ENCODE measurements at regions not wholly inside any gene's neighbourhood (a gene's known extent, or its start where the extent isn't known, plus 50 kb on each side); places are given as distances from the start of the nearest gene placed in this dataset.

DNA sequence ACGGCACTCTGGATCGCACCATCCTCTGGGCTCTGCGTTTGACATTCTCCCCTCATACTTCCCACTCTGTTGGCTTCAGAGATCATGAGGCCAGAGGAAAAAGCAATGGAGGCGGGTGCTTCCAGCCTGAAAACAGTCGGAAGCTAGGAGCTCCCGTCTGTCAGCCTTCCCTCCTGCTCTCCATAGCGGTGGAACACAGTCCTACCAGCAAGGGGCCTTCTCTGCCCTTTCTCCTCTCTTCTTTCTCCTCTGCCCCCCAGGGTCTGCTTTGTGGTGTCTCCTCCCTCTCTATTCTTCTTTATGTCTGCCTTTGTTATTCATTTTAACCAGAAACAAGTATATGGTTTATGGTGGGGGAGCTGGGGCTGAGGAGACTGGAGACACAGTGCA, 152.5 kb upstream of the NFIB start:
- no peak for DNase-seq

DNA sequence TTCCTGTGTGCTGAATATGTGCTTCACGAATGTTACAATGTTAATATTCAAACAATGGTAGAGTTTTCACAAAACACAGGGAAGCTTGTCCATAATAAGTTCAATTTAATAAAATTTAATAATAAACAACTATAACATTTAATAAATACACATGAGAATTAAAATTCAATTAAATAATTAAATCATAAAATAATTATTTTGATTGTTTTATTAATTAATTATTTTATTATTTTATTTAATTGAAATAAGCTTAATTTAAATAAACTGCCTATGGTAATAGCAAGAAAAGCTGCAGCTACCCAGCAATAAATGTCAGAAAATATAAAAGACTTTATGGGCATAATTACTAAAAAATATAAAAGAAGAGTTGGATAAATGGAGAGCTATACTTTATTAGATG, 149.0 kb upstream of the NFIB start:
- DNase-seq, result no peak

DNA sequence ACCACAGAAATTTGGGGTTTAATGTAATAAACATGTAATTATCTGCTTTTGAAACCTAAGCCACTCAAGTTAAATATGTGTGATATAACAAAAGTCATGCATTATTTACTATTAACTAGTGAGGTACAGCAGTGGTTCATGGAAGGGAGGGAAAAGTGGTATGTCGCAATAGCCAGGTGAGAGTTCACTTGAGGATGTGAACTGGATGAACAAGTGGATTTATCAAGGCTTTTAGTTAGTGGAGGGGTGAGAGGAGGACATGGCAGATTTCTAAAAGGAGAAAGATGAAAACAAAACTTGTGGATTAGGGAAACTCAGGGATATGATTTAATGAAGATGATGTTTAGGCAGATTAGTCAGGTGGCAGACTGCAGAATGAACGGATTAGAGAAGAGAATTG, 141.3 kb upstream of the NFIB start:
- no peak for DNase-seq

DNA sequence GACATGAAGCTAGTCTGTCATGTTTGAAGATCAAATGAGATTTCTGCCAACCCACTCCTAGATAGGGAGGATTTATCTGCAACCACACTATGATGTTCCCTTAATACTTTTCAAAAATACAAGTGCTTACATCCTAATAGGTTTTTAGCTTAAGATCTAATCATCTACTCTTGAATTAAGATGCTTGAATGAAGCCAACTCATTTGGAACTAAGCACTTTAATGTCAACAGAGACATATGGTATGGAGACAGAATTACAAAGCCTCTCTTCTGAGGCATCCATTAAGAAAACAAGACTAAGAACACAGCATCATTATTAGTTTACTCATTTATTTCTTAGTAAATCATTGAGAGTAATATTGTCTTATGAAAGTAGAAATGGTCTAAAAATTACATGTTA, 139.3 kb upstream of the NFIB start:
- DNase-seq, result no peak

DNA sequence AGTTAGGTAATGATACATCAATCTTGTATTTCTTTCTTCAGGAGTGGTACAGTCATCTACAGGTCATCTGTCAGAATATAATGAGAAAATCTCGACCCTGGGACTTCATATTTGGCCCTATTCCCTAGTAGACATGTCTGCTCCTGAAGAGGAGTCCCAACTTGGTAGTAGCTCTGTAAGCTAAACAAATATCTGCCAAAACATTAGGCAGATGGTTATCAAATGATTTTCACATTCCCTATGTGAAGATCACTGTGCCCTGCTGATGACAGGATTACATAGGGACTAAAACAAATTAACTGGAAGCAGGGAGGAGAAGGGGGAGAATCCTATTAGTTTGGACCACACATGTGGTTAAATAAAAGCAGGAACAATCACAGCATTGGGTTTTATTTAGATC, 138.6 kb upstream of the NFIB start:
- DNase-seq, result no peak

DNA sequence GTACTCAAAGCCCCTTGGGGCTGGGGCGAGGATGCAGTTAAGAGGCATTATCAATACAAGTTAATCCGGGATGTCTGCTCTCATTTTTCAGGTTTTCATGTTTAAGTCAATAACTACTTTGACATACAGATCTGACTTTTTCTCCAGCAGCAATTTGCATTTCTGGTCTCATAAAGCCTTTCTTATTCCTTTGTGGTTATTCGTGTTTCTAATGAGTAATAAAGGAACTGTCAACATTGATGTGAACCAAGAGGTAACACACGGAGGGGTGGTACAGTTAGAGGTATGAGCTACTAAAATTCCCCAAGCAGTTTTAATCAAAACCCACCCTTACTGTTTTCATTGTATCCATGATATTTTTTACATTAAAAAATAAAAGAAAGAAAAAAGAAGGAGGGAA, 138.0 kb upstream of the NFIB start:
- no peak for DNase-seq

DNA sequence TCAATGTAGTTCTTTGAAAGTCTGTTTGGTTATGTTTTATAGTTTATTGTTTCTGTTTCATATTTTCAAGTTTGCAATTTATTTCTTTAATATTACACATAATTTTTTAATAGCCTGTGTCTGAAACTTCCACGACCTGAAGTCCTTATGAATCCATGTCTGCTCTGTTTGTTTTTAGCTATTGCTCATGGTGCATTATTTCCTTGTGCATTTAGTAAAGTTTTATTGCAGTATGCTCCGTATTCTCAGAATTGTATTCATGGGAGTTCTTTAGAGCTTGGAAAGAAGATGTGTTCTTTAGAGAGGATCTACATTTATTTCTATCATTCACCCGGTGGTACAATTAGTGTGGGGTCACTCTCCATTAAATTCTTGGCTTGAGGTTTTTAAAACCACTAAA, 133.2 kb upstream of the NFIB start:
- DNase-seq, result no peak

DNA sequence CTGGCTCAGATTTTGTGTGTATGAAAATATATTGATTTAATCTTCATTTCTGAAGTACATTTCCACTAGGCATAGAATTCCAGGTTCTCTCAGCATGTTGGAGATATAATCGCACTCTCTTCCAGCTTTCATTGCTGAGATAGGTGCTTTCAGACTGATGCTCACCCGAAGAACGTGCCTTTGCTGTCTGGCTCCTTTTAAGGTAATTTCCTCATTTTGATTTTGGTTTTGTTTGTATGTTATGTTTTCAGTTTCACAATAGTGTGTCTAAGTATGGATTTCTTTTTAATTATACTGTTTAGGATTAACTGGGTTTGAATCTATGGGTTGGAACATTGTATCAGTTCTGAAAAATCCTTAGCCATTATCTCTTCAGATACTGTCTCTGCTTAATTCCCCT, 132.0 kb upstream of the NFIB start:
- no peak for DNase-seq

DNA sequence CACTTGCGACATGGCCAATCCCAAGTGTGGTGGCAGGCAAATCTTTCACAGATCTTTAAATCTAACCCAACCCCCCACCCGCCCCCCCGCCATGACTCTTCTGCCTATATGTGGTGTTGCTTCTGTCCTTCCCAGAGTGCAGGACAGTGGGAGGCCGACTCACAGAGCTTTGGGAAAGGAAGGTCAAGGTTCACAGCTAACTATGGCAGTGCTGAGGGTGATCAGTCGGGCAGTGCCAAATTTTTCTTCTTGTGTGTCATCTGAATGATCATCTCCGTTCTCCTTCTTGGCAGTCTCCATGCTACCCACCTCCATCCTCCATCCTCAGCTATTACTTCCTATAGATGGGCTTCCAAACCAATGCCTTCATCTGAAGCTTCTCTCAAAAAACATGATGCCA, 129.0 kb upstream of the NFIB start:
- DNase-seq, result no peak

DNA sequence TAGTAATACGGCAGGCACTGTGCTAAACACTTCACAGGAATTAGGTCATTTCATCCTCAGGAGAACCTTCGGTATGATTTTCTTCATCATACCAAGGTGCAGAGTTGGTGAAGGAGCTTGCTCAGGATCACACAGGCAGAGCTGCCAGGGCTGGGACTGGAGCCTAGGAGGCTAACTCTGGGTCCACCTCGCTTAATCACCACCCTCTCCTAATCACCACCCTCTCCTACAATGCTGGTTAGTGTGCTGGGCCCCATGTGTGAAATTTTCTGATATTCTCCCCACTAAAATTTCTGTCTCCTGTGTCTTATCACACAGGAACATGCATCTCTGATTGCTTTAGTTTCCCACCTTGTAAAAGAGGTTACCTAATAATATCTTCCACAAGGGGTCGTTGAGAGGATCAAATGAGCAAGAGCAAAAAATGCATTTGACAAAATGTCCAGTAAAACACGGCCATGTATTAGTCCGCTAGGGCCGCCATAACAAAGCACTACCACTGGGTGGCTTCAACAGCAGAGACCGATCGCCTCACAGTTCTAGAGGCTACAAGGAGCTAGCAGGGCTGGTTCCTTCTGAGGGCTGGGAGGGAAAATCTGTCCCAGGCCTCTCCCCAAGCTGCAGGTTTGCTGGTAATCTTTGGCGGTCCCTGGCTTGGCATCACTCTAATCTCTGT, 128.2 kb upstream of the NFIB start:
- DNase-seq, result no peak

DNA sequence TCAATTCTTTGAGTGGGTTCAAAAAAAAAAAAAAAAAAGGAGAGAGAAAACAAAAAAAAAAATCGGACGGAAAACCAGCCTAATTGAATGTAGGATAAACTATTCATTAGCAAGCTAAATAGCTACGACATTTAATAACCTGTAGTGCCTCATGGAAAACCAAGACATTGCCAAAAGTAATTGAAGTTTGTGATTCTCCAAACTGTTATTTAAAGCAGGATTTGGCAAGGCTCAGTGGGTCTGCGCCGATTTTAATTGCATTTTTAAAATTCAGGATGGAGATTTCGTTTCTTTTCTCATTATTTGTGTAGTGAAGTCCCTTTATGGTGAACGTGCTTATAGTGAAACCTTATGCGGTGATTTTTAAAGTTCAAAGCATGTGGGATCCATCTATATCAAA, 127.2 kb upstream of the NFIB start:
- no peak for DNase-seq

DNA sequence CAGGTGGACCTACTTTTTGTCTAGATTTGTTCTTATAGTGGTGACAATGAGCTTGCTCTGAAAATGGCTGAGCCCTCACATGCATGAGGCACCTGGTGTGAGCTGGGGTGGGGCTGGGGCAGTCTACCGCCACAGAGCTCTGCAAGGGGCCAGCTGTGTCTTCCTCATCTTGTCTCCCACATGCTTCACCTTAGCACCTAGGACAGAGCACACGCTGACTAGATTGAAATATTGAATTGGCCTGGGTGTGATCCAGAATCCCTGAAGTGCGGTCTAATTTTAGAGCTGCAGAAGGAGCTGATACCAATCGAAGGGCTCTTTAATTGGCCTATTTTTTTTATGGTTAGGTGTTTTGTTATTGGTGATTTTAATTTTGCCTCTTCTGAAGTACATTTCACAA, 126.1 kb upstream of the NFIB start:
- no peak for DNase-seq

DNA sequence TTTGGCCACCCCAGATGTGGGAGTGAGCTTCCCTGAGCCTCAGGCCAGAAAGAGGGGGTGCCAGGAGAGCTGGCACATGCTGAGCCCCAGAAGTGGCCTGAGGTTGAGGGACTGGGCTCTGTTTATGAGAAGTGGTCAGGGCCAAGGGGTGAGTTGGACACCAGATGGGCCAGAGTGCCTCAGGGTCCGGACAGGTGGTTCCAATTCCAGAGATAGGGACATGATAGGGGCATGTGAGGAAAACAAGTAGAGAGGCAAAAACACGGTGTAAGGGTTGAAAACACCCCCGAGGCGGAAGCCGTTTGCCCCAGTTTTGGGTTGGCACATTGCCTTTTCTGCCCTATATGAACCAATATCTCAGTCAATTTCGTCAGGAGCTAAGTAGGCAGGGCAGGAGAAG, 125.6 kb upstream of the NFIB start:
- no peak for DNase-seq

DNA sequence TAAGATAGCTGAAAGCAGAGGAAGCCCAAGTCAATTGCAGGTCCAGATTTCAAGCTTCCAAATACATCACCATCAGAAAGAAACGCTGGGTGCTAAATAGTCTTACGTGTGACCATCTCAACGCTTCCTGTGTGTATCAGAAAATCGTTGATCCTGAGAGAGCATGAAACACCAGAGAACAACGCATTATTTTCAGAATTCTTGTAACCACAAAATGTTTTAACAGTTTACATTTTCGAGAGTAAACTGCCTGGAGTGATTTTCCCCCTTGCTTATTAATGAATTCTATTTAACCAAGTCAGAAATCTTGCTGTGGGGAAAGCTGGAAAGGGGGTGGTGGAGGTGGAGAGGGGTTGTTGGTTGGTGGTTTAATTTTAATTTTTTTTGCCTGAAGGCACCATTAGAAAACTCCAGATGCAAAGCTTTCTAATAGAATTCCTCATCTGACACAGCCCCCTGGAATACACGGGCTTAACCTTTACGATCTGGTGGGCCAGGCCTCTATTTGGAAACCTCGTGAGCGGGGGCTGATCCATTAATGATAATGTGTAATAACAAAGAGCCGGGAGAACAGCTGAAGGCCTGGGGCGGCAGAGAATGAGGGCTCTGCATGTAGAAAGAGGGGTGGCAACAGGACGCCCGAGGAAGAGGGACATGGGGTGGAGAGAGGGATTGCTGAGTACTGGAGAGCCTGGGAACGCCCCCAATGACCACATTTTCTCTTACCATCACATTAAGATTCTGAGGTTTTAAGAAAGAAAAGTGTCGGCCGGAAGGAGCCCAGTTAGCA, 124.5 kb upstream of the NFIB start:
- DNase-seq, result no peak

DNA sequence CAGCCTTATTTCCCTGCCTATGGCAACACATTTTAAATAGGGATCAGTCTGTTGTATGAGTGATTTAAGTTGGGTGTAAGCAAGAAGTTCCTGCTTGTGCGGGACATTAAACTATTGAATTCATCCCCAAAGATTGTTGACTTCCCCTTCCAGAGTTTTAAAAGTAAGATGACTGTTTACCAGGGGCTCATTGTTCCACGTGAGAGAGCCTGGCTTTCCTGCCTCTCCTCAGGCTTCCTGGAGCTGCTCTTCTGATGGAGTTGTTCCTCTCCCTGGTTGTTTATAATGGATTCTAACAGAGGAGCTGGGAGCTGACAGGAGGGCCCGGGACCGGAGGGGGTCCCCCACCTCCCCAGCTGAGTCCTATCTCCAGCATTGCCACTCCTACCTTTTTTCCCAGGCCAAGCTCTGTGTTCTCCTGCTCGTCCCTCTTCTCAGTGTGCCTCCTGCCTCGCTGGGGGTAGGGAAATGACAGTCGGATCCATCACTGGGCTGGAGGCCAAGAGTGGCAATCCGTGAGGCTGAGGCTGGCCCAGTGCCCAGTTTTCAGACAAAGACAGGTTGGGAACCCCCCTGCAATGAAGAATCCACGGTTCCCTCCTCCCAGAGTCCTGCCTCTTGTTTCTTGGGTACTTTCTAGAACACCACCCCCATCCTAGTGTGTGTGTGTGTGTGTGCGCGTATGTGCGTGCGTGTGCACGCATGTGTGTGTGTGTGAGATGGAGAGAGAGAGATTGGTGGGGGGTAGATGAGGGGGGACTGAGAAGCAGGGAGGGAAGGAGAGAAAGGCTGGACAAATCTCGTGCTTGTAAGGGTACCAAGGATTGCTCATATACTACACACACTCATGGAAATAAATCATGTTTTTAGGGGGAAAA, 123.7 kb upstream of the NFIB start:
- DNase-seq, result no peak

DNA sequence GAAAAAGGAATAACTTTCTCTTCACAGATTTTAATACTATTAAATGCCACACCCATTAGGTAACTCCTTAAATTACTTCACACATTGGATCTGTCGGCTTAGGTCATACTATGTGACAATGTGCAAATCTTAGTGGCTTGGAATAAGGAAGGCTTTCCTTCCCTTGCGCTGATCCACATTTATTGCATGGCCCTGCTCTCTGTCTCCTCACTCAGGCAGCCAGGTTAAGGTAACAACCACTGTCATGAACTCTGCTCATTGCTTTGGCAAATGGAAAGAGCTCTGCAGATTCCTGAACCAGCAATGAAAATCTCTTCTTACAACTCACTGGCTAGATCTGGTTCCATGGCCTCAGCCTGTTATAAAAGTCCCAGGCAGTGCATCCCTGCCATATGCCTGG, 121.9 kb upstream of the NFIB start:
- no peak for DNase-seq

DNA sequence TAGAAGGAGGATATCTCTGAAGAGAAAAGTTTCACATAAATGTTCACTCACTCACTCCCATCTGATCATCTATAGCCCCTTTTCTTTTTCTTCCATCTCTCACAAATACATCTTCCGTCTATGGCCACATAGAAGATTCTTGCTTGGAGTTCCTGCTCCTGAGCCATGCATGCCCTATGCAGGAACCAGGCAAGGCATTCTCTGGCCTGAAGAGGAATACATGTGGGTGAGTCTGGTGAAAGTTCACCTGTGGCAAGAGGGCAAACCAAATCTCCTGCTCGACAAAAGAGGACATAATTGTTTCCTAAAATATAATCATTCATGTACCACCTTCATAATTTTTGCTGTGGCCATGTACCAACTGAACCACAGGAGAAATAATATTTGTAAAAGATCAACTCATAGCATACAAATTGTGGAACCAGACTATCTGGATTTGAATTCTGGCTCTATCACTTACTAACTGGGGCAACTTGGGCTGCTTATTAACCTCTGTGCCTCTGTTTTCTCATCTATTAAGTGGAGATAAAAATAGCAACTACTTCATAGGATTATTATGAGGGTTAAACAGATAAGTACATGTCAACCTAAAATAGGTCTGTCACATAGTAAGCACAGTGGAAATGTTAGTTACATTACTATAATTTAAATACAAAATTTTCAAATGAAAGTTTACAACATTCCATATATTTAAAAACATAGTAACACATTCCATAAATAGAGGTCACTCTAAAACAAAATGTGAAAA, 121.2 kb upstream of the NFIB start:
- no peak for DNase-seq

DNA sequence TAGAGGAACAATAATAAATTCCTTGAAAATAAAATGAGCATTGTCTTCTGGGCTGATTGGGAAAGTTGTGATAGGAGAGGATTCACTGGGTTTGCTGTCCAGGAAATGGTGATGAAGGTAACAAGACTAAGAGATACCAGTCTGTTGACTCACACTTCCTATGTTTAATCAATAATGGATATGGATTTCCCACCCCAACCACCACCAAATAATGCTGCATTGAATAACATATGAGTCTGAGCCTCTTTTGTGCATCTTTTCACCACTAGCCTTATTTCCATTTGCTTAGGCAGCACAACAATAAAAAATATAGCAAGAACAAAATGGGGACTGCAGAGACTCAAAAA, 120.2 kb upstream of the NFIB start:
- DNase-seq, result no peak

DNA sequence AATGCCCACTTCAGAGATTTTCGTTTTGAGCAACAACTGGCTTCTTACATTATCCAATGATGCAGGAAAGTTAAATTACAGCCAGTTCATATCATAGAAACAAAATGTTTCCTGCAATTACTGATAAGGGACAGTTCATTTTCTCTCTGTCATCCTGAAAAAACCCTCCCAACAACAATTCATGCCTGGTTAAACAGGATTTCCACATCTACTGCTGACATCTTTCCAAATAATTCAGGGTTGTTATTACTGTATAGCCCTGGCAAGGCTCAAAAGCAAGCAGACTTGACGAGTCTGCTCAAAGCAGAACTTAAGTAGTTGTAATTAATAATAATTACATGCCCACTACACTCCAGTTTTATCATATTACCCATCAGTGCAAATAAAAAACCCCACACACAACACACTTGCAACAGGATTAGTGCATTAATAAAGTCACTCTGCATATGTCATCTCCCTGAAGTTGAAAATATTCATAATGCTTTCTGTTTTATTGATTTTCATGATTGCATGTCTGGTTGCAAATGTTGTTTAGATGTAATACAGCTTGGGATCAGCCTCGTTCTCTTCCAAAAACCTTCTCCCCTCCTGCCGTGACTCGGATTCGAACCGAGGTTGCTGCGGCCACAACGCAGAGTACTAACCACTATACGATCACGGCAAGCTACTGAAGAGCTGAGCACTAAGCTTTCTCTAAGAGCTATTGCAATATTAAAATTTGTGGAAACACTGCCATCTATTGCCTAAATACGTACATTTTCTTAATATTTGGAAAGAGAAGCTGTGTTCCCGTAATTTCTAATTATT, 119.6 kb upstream of the NFIB start:
- DNase-seq, result peak; percentile 39 to 80

DNA sequence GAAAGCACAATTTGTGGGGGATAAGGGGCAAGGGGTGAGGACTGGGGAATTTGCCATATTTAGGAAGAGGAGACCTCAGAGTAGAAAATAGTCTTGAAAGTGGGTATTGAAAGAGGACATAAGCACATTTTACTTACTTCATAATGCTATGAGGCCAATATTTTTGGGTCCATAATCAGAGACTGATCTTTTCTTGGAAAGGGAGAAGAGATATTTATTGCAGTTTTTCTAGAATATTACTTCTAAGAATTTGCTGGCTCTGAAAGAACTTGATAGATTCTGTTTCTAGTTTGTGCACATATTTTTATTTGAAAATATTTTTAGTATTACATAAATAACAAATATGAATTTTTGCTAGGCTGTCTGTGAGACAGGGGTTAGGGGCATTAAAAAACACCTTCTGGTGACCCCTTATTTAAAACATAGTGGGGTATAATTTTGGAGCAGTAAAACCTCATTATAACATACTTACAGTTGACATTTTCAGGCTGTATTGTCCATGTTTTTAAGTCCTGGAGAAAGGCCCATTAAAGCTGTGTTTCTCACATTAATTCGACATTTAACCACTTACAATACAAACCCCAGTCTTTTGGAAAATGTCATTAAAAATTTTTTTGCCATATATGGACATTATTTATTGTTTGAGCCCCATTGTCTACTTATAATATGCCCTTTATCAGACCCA, 118.9 kb upstream of the NFIB start:
- no peak for DNase-seq

DNA sequence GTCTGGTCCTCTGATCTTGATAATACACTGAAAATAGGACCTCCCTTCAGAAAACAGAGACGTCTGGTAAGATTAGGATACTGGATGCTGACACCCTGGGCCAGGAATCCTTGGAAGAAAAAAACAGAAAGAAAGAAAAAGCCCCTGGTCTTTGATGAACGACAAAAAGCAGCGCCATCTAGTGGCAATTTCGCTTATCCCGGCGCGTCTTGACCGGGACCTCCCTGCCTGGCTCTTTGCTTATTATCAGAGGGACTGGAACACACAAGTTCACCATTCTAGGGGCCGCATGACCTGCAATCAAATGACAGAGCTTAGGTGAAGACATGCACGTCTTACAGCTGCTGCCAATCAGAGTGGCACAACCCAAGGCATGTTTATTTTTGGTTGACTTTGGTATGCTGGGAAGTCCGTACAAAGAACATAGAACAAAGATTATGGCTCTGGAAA, 114.9 kb upstream of the NFIB start:
- peak; percentile 64 to 69 for DNase-seq

DNA sequence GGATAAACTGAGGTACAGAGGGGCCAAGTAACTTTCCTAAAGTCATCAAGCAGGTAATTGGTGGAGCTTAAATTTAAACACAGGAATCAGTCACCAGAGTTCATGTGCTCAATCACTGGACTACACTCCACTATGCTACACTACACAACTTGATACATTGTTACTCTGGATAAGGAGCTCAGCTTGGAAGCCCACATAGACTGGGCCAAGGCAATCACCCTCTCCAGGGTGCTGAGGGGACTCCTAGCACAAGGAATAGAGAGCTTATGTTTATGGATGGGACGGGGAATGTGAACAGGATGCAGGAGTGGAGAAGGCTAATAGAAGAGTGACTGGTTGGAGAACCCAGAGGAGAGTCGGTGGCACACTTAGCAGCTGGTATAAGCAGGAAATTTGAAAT, 113.5 kb upstream of the NFIB start:
- no peak for DNase-seq

Data from hippocampal formation (tissue), 2 donors.